ENCODE measurements at regions not wholly inside any gene's neighbourhood (a gene's known extent, or its start where the extent isn't known, plus 50 kb on each side); places are given as distances from the start of the nearest gene placed in this dataset.

DNA sequence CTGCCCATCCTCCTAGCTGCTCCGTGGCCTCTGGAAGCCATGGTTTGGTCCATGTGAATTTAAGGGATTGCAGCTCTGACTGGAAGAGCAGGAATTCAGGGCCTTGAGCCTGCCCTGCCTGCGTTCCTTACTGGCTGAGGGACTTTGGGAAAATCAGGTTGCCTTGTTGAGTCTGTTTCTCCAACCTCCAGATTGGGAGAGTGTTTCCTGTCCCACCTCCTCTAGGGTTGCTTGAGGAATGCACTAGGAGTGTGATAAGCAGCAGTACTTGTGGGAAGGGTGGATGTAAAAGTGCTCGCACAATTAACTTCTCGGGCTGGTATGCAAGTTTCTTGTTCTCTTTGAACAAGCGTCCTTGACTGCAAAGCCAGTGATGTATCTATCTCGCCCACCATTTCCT, 84.4 kb upstream of the YWHAQ start:
- Histone ChIP-seq H3K27ac (no peak overlapping the region), H3K27me3 (replicated peaks) (no peaks in the 10 kb centered on the region), H3K36me3 (replicated peaks) (no peaks in the 10 kb centered on the region), H3K4me3 (ENCODE audit: low read depth, low read length) (no peak overlapping the region)
- in situ Hi-C loops (cut with HindIII; ENCODE audit: low pct_ligation_motif_present, low sequenced_read_pairs) = no loop called here
- DNase-seq = no peak
- TF ChIP-seq, protein P1, sequence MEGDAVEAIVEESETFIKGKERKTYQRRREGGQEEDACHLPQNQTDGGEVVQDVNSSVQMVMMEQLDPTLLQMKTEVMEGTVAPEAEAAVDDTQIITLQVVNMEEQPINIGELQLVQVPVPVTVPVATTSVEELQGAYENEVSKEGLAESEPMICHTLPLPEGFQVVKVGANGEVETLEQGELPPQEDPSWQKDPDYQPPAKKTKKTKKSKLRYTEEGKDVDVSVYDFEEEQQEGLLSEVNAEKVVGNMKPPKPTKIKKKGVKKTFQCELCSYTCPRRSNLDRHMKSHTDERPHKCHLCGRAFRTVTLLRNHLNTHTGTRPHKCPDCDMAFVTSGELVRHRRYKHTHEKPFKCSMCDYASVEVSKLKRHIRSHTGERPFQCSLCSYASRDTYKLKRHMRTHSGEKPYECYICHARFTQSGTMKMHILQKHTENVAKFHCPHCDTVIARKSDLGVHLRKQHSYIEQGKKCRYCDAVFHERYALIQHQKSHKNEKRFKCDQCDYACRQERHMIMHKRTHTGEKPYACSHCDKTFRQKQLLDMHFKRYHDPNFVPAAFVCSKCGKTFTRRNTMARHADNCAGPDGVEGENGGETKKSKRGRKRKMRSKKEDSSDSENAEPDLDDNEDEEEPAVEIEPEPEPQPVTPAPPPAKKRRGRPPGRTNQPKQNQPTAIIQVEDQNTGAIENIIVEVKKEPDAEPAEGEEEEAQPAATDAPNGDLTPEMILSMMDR (IDR thresholded peaks at IDR 0.05; ENCODE audit: low read depth, low read length, missing control alignments) = no peak

DNA sequence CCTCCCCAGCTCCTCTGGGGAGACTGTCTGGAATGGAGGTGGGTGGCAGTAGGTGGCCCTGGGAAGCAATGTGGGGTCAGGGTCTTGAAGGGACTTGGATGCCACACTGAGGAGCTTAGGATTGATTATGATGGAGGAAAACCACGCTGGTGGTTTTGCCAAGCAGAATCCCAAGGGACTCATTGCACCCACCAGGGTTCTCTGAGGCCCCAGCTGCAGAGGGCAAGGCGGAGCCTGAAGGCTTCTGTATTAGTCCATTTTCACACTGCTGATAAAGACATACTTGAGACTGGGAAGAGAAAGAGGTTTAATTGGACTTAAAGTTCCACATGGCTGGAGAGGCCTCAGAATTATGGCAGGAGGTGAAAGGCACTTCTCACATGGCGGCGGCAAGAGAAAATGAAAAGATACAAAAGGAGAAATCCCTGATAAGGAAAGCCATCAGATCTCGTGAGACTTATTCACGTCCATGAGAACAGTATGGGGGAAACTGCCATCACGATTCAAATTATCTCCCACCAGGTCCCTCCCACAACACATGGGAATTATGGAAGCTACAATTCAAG, 87.2 kb upstream of the YWHAQ start:
- in situ Hi-C loops (cut with HindIII; ENCODE audit: low pct_ligation_motif_present, low sequenced_read_pairs) = no loop called here

GRCh38 chr2:9720352-9721093, 89.7 kb upstream of the YWHAQ start:
- Histone ChIP-seq H3K27me3 (replicated peaks) (no peaks in the 10 kb centered on the region), H3K27ac (no peak overlapping the region), H3K36me3 (replicated peaks) (no peaks in the 10 kb centered on the region), H3K4me3 (ENCODE audit: low read depth, low read length) (no peak overlapping the region)
- TF ChIP-seq, protein P1 (IDR thresholded peaks at IDR 0.05; ENCODE audit: low read depth, low read length, missing control alignments) = no peak
- DNase-seq = no peak
- in situ Hi-C loops (cut with HindIII; ENCODE audit: low pct_ligation_motif_present, low sequenced_read_pairs) = no loop called here

More for the DNA sequence above, 87.2 kb upstream of the YWHAQ start:
- TF ChIP-seq, protein P1 (IDR thresholded peaks at IDR 0.05; ENCODE audit: low read depth, low read length, missing control alignments) = no peak
- no peaks in the 10 kb centered on the region for H3K36me3 ChIP-seq (replicated peaks)
- no peak overlapping the region for H3K4me3 ChIP-seq (ENCODE audit: low read depth, low read length)
- H3K27me3 ChIP-seq (replicated peaks) = no peaks in the 10 kb centered on the region
- DNase-seq = no peak
- no peak overlapping the region for H3K27ac ChIP-seq

- in situ Hi-C loops (cut with HindIII; ENCODE audit: low pct_ligation_motif_present, low sequenced_read_pairs) = no loop called here
- no peaks in the 10 kb centered on the region for H3K36me3 ChIP-seq (replicated peaks)
- no peak overlapping the region for H3K27ac ChIP-seq
- H3K4me3 ChIP-seq (ENCODE audit: low read depth, low read length) = no peak overlapping the region
- TF ChIP-seq, protein P1 (IDR thresholded peaks at IDR 0.05; ENCODE audit: low read depth, low read length, missing control alignments) = no peak
- no peaks in the 10 kb centered on the region for H3K27me3 ChIP-seq (replicated peaks)
- DNase-seq = no peak
Measured at GRCh38 chr2:9721344-9721743, 90.5 kb upstream of the YWHAQ start.

DNA sequence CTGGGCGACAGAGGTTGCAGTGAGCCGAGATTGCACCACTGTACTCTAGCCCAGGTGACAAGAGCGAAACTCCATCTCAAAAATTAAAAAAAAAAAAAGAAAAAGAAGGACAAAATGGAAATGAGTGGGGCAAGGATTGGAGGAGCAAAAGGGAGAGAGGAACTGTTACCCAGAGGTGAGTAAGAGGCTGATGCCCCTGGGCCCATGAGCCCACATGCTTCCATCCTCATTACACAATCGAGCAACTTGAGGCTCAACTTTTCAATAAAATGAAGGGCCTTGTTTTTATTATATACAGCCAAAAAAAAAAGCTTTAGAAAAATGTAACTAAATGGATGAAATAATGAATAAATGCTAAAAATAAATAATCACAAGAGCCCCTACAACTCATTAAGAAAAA, 91.7 kb upstream of the YWHAQ start:
- no peaks in the 10 kb centered on the region for H3K36me3 ChIP-seq (replicated peaks)
- no peaks in the 10 kb centered on the region for H3K27me3 ChIP-seq (replicated peaks)
- TF ChIP-seq, protein P1 (IDR thresholded peaks at IDR 0.05; ENCODE audit: low read depth, low read length, missing control alignments) = no peak
- H3K4me3 ChIP-seq (ENCODE audit: low read depth, low read length) = no peak overlapping the region
- in situ Hi-C loops (cut with HindIII; ENCODE audit: low pct_ligation_motif_present, low sequenced_read_pairs) = no loop called here
- no peak overlapping the region for H3K27ac ChIP-seq
- no peak for DNase-seq
